LNCaP clone FGC (cell line): ENCODE measurements at regions not wholly inside any gene's neighbourhood (a gene's known extent, or its start where the extent isn't known, plus 50 kb on each side); places are given as distances from the start of the nearest gene placed in this dataset.

Experiments used
- DNase-seq: peaks from one replicate; pipeline ENCODE4 v3.0.0-alpha.2; 2011; ENCODE audit warnings: low read depth
- H3K4me3 ChIP-seq: 2 replicates; pipeline ENCODE4 v1.5.1; 2011; ENCODE audit warnings: mild to moderate bottlenecking, low read depth, low read length, control low read depth
- CTCF ChIP-seq: IDR thresholded peaks from 2 replicates; pipeline ENCODE4 v1.5.1; 2012; ENCODE audit warnings: mild to moderate bottlenecking; ENCODE audit not compliant: control insufficient read depth, insufficient read depth; ENCODE audit errors: extremely low read depth

GRCh38 chr20:4584510-4584909 is 101.7 kb upstream of the PRNP start:
- no peak for TF ChIP-seq CTCF

GRCh38 chr20:4581838-4582237 is 104.4 kb upstream of the PRNP start:
- no peak overlapping the region for H3K4me3 ChIP-seq
- no peak for DNase-seq
- TF ChIP-seq CTCF = no peak

More at GRCh38 chr20:4584510-4584909, 101.7 kb upstream of the PRNP start:
- H3K4me3 ChIP-seq = no peak overlapping the region
- no peak for DNase-seq

- no peak for TF ChIP-seq CTCF
- no peak for DNase-seq
- no peak overlapping the region for H3K4me3 ChIP-seq
Observed at GRCh38 chr20:4578375-4578774, 107.9 kb upstream of the PRNP start.

- no peak for DNase-seq
- no peak overlapping the region for H3K4me3 ChIP-seq
- no peak for TF ChIP-seq CTCF
Observed at GRCh38 chr20:4574356-4574690, 111.9 kb upstream of the PRNP start.

- TF ChIP-seq CTCF = no peak
- no peak for DNase-seq
- no peak overlapping the region for H3K4me3 ChIP-seq
Observed at GRCh38 chr20:4573564-4574355, 112.5 kb upstream of the PRNP start.

GRCh38 chr20:4571759-4572531 is 114.3 kb upstream of the PRNP start:
- no peak for TF ChIP-seq CTCF
- DNase-seq = no peak
- H3K4me3 ChIP-seq = no peak overlapping the region
